ENCODE measurements at regions not wholly inside any gene's neighbourhood (a gene's known extent, or its start where the extent isn't known, plus 50 kb on each side); places are given as distances from the start of the nearest gene placed in this dataset.

DNA sequence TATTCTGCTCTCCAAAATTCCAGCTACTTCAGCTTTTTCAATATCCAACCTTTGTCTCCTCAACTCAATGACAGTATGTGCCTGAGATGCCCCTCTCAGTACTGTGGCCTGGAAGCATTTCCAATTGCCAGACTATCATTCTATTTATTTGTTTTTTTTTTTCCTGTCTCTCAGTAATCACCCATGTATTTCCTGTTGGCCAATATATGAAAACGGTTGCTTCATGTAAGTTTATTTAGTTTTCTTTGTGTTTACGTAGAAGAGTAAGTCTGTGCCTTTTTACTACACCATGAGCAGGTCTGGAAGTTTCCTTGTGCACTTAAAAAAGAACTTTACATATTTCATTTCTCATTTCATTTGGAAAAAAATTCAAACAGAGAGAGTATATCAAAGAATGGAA, 537.5 kb upstream of the SPANXN1 start:
- TF ChIP-seq, protein P1, sequence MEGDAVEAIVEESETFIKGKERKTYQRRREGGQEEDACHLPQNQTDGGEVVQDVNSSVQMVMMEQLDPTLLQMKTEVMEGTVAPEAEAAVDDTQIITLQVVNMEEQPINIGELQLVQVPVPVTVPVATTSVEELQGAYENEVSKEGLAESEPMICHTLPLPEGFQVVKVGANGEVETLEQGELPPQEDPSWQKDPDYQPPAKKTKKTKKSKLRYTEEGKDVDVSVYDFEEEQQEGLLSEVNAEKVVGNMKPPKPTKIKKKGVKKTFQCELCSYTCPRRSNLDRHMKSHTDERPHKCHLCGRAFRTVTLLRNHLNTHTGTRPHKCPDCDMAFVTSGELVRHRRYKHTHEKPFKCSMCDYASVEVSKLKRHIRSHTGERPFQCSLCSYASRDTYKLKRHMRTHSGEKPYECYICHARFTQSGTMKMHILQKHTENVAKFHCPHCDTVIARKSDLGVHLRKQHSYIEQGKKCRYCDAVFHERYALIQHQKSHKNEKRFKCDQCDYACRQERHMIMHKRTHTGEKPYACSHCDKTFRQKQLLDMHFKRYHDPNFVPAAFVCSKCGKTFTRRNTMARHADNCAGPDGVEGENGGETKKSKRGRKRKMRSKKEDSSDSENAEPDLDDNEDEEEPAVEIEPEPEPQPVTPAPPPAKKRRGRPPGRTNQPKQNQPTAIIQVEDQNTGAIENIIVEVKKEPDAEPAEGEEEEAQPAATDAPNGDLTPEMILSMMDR (IDR thresholded peaks at IDR 0.05), result no peak
- no peak for TF ChIP-seq POLR2A (IDR thresholded peaks at IDR 0.05)

Data from thyroid gland (tissue), 4 donors.